DMS153 treated with DMSO at 0.1 percent for 48 hours (cell line): ENCODE measurements at regions not wholly inside any gene's neighbourhood (a gene's known extent, or its start where the extent isn't known, plus 50 kb on each side); places are given as distances from the start of the nearest gene placed in this dataset.
"Not testable (repeated sequence)": the region's sequence is repeated elsewhere in the genome, so short reads cannot be mapped to it uniquely, and the experiment has no call there.

Experiments used
- DNase-seq: peaks from one replicate; lab custom pipeline; 2025; ENCODE audit not compliant: unreplicated experiment; lab: John Stamatoyannopoulos, UW

GRCh38 chr3:22659651-22660475, 543.3 kb upstream of the UBE2E2 start:
- no peak for DNase-seq

- no peak for DNase-seq
These were observed 542.5 kb upstream of the UBE2E2 start for GRCh38 chr3:22660606-22661005.

GRCh38 chr3:22661121-22661700, 541.9 kb upstream of the UBE2E2 start:
- no peak for DNase-seq

GRCh38 chr3:22665528-22665927, 537.6 kb upstream of the UBE2E2 start:
- no peak for DNase-seq

- no peak for DNase-seq
These were observed 536.4 kb upstream of the UBE2E2 start for GRCh38 chr3:22666736-22667135.

- no peak for DNase-seq
These were observed 531.3 kb upstream of the UBE2E2 start for GRCh38 chr3:22671848-22672247.

GRCh38 chr3:22684739-22685138, 518.4 kb upstream of the UBE2E2 start:
- DNase-seq, result no peak

- no peak for DNase-seq
These were observed 517.5 kb upstream of the UBE2E2 start for GRCh38 chr3:22685597-22685996.

GRCh38 chr3:22691407-22691806, 511.7 kb upstream of the UBE2E2 start:
- no peak for DNase-seq

GRCh38 chr3:22691856-22692628, 511.1 kb upstream of the UBE2E2 start:
- no peak for DNase-seq

- DNase-seq, result no peak
These were observed 502.3 kb upstream of the UBE2E2 start for GRCh38 chr3:22700876-22701275.

- DNase-seq, result no peak
These were observed 499.0 kb upstream of the UBE2E2 start for GRCh38 chr3:22704166-22704565.

GRCh38 chr3:22704571-22705354, 498.4 kb upstream of the UBE2E2 start:
- DNase-seq, result no peak

GRCh38 chr3:22706922-22707321, 496.2 kb upstream of the UBE2E2 start:
- not testable (repeated sequence) for DNase-seq

- no peak for DNase-seq
These were observed 489.2 kb upstream of the UBE2E2 start for GRCh38 chr3:22713936-22714335.

GRCh38 chr3:22714749-22715148, 488.4 kb upstream of the UBE2E2 start:
- no peak for DNase-seq

GRCh38 chr3:22720596-22720995, 482.5 kb upstream of the UBE2E2 start:
- DNase-seq, result no peak

GRCh38 chr3:22724420-22724819, 478.7 kb upstream of the UBE2E2 start:
- DNase-seq, result no peak

GRCh38 chr3:22728406-22728805, 474.7 kb upstream of the UBE2E2 start:
- DNase-seq, result no peak

GRCh38 chr3:22729212-22729611, 473.9 kb upstream of the UBE2E2 start:
- no peak for DNase-seq

- DNase-seq, result no peak
These were observed 473.1 kb upstream of the UBE2E2 start for GRCh38 chr3:22729981-22730380.
